HG03045 (cell line): ENCODE measurements at regions not wholly inside any gene's neighbourhood (a gene's known extent, or its start where the extent isn't known, plus 50 kb on each side); places are given as distances from the start of the nearest gene placed in this dataset.

Source experiments
- ATAC-seq: cut with Tn5 transposase; IDR thresholded peaks from one replicate; pipeline ENCODE4 v1.9.1; 2021; ENCODE audit warnings: mild to moderate bottlenecking, moderate library complexity; ENCODE audit not compliant: unreplicated experiment

DNA sequence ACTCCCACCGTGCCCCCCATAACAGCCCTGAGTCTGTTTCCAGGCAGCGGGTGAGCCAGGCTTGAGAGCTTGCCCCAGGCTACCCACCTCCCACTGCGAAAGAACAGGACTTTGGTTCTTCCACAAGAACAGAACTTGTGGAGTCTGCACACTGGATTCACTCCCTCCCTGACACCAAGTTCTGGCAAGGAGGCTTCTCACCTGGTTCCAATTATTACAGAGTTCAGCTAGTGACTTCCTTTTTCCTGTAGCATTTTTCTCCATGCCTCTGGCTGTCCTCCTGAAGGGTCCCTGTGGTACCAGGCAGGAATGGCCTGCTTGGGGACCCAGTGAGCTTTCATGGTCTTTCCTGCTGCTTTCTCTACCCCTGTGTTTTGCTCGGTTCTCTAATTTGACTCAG lies 208.6 kb upstream of the SFRP2 start:
- no peak for ATAC-seq

DNA sequence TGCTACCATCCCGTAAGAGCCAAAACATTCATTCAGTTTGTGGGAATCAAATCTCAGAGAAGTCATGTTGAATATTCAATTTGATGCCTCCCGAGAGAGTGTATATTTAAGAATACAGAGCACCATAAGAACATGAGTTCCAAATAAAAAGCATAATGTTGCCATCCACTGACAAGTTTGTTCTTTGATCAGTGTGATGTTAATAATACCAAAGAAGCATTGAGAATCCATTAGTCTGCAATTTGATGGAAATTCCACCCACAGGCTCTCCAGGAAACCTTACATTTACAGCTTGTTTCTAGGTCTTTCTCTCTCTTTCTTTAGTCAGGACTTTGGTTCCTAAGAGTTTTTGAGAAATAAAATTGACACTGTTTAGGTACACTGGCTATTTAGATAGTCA lies 200.6 kb upstream of the SFRP2 start:
- ATAC-seq, result no peak

DNA sequence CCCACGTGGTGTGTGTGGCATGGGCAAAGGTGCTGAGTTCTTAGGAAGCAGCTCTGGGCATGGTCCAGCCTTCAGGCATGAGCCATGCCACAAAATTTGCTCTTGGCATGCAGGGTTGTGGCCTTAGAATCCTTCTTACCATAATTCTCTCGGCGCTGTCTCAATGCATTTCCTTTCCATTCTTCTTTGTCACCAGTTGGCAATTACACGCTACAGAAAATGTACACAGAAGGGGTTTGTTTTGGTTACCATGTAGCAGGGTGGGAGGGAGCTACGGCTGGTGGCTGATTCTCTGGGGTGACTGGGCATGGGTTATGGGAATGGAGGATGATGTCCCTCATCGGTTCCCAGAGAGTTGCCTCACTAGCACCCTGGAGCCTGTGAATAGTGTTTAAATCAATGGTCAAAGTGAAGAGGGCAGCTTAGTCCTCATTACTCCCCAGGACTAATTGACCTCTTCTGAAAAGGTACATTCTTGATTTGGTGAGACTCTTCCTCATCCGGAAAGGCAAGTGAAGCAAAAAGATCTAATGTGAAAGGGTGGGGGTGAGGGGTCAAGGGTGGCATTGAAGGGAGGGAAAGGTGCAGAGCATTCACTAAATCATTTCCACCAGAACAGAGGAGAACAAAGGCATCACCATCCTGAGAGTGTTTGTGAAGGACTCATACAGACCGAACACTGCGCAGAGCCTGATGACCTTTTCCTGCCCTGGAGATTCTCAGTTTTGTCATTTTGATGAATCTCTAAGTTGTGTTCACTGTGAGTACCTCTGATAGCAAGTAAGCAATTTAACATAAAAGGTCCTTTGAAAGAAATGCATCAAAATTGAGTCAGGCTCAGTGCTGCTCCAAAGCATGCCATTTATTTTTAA lies 199.8 kb upstream of the SFRP2 start:
- no peak for ATAC-seq

DNA sequence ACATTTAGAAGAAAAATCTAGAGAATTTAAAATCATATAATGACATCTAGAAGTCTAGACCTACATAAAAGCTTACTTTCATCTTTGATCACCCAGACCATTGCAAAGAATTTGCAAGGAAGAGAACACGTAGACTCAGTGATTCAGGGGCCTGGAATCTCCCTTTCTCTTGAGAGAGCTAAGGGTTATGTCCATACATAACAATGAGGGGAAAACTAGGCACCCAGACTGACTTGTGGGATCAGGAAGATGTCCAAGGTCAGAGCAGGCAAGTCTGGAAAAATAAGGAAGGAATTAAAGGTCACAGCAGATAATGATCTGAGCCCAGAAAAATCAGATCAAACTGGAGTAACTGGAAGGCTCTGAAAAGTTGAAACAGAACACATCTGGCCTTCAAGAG lies 198.4 kb upstream of the SFRP2 start:
- ATAC-seq, result no peak

DNA sequence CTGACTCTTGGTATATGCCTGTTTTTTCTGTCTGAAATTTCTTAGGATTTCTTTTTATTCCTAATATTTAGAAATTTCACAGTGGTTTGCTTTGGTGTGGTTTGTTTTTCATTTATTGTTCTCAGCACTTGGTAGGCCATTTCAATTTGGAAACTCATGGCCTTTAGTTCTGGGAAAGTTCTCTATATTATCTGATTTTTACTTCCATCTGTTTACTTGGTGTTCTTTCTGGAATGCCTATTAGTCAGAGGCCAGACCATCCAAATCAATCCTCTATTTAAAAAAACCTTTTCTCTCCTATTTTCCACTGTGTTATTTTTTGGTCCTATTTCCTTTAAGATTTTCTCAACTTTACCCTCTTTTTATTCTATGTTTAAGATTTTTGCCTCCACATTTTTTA lies 188.1 kb upstream of the SFRP2 start:
- ATAC-seq, result no peak

DNA sequence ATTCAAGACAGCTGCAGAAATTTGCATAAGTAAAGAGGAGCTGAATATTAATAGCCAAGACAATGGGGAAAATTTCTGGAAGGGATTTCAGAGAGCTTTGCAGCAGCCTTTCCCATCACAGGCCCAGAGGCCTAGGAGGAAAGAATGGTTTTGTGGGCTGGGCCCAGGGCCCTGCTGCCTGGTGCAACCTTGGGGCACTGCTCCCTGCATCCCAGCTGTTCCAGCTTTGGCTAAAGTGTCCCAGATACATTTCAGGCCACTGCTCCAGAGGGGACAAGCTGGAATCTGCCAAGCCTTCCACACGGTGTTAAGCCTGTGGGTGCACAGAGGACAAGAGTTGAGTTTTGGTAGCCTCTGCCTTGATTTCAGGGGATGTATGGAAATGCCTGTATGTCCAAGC lies 185.6 kb upstream of the SFRP2 start:
- no peak for ATAC-seq

DNA sequence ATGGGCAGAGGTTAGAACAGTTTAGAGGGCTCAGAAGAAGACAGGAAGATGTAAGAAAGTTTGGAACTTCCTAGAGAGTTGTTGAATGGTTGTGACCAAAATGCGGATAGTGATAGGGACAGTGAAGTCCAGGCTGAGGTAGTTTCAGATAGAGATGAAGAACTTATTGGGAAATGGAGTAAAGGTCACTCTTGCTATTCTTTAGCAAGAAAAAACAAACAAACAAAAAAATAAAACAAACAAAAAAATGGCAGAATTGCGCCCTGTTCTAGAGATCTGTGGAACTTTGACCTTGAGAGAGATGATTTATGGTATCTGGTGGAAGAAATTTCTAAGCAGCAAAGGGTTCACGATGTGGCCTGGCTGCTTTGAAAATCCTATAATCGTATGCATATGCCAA lies 185.1 kb upstream of the SFRP2 start:
- ATAC-seq, result no peak

DNA sequence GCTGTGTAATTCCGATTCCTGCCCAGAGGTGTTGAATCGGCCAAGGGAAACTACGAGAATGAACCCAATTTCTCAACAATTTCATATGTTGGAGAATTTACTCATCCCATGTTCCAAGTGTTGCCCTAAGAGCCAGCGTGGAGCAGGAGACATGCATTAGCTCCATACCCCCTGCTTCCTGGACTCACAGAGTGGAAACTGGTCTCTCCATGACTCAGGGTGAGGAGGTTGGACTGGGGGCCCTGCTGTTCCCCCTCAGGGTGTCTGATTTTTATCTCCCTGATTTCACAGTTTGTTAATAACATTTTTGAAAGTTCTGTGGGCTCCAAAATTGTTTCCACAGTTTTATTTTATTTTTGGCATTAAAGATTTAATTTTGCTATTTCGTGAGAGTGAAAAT lies 183.0 kb upstream of the SFRP2 start:
- no peak for ATAC-seq

DNA sequence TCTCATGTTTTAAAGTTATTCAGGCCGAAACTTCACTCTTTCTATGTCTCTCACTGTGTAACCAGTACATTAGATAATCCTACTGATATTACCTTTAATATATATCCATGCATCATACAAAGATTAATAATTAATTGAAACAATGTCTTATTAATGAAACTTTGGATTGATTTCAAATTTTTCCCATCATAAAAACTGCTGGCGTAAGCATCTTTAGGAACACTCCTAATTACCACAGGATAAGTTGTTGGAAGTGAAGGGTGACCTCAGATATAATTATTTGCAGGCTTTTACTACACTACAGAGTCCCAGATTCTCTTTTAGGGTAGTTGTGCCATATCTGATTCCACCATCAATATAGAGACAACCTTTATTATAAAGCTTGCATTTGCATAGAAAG lies 181.3 kb upstream of the SFRP2 start:
- no peak for ATAC-seq

DNA sequence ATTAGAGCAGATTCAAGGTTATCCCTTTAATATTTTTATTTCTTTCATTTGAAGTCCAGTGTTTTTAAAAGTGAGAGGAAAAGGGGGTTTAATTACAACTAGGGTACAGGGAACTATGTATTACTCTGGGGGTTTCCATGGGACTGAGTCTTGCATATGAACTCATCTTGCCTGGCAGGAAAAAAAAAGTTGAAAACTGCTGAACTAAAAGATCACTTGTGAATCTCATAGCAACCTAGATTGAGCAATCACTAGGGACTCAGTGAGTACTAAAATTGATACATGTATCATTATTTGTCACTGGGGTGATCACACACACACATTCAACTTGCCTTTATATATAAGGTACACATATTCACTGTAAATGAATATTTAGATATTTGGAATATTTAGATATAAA lies 180.7 kb upstream of the SFRP2 start:
- no peak for ATAC-seq

DNA sequence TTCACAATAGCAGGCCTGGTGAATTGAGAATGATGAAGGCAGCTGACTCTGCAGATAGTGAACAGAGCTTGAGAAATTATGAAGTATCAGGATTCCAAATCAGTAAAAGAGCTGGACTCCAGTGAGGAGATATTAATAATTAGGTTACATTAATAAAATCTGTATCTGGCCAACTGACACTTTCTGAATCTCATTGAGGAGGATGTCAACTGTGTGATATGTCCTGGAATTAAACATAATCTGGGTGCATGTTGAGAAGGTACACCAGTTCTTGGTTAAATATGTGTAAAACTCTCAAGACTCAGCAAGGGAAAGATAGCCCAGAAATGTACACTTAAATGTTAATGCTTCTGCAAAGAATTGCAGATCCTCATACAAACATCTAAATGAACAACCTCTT lies 177.8 kb upstream of the SFRP2 start:
- no peak for ATAC-seq

DNA sequence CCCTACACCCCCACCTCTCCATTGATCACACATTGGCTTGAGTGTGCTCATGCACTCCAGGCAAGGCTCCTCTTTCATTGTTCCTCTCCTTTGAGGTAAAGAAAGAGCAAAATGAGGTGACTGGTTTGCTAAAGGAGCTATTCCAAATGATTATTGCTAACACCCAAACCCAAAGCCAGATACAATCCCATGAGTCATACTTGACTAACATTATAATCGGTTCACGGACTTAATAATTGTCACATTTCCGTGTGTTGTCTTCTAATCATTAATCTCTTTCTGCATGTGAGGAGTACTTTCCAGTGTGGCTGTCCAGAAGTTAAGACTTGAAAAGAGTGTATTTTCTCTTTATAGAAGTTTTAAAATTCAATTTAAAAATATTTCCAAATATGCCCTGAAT lies 174.3 kb upstream of the SFRP2 start:
- ATAC-seq, result no peak

DNA sequence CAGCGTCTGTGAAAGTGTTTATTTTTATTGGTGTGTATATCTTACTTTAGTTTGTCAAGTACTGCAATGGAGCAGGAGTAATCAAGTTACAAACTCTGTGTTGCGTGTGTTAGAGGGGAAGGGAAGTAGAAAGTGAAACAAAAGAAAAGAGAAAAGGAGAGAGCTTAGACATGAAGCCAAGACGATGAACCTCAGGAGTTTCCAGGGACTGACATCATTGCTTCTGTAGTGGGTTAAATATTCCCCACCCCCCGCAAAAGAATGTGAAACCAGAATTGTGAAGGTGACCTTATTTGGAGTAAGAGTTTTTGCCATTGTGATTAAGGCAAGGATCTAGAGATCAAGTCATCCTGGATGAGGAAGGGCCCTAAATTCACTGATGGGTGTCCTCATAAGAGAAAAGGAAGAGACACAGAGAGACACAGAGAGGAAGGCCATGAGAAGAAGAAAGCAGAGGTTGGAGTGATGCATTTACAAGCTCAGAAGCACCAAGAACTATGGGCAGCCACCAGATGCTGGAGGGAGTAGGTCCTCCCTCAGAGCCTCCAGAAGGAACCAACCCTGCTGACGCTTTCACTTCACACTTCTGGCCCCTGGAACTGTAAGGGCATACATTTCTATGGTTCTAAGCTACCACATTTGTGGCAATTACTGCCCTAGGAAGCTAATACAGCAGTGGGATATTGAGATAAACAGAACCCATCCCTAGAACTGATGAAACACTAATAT lies 173.6 kb upstream of the SFRP2 start:
- ATAC-seq, result no peak

DNA sequence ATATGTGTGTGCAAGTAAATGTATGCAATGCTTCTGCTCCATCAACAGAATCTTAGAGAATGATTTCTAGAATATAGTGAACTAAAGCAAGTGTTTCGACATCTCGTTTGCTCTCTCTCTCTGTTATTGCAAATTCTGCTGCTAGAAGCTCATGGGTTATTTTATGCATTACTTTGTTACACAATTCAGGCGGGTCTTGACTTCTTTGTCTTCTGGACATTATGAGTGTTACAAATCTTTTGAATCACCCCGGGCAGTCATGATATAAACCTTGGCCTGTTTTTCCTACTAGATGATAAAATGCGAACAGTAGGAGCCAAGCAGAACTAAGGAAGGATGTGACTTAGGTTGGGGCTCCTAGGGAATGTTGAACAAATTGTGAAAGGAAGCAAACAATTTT lies 166.4 kb upstream of the SFRP2 start:
- no peak for ATAC-seq

DNA sequence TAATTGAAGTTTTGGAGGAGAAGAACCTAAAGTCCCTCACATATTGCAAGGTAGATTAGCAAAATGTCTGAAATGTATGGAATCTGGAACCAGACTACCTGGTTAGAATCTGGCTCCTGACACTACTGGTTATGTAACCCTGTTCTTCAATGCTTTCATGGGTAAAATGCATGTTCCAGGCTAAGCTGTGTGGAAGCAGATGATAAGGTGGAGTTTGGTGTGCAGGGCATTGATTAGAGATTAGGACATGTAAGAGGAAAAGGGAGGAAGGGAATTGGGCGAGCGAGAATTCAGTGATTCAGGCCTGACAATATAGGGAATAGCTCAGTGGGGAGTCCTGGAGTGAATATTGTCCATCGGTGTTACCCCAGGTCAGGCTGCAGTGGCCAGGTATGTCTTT lies 165.8 kb upstream of the SFRP2 start:
- ATAC-seq, result no peak

DNA sequence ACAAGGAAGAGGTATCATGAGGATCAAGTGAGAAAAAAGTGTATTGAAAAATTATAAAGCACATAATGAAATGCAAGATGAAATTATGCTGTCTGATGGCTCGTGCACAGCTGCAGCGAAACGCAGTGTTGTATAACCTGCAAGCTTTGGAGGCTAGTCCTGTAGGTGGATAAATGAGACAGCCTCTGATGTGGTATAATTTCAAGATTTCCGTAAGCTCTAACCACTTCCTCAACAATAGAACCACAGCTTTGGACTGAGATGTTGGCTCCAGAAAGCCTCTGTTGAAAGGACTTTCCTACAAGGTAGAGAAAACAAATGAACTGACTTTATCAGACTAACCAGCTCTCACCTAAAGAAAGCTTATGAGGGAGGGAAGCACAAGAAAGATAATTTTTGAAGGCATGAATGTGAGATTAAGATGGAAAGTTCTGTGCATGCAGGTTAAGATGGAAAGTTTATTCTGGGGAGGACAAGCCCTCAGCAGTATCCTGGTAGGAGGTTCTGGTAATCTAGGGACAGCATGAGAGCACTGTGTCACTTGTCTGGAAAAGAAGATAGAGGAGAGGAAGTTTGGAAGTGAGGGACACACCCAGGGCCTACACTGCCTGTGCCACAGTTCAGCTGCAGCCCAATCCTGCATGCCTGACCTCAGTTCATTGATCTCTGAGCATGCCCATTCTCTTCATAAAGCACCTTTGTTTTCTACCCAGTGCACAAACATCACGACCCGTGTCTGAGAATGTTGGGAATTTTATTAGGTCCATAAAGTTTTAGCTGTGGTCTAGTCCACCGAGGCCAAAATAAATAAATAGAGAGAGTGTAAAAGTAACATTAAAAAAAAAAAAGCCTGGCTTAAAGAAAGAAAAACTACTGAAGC lies 161.5 kb upstream of the SFRP2 start:
- ATAC-seq, result no peak

DNA sequence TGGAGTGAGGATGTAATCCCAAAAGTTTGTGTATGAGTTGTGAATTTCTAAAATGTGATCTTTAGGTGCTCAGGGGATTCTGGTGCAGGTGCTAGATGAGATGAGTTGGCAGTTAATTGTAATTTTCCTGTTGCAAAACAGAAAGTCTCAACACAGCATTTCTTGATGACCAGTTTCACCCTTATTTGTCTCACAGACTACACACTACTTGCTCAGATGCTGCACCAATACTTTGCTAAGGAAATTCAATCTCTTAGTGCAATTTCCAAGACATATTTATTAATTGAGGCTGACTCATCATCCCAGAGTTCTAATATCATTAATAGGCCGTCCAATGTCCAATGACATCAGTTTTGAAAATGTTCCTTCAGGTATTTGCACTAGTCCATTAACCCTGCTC lies 159.2 kb upstream of the SFRP2 start:
- no peak for ATAC-seq

DNA sequence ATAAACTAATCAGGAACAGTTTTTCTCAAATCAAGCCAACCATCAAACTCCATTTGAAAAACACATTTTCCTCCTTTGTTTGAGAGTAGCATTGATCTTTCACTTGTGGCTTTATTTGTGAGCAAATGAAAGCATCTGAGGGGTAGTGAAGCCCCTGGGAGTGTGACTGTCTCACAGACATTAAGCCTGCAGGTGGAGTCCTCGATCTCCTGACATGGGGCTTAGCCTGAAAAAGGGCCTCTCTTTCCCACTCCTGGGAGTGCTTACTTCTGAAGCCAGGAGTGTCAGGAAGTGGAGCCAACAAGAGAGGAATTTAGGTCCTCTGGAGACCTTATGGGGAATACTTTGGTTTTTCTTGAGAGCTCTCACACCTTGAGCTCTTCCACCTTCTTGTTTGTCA lies 158.2 kb upstream of the SFRP2 start:
- ATAC-seq, result no peak

DNA sequence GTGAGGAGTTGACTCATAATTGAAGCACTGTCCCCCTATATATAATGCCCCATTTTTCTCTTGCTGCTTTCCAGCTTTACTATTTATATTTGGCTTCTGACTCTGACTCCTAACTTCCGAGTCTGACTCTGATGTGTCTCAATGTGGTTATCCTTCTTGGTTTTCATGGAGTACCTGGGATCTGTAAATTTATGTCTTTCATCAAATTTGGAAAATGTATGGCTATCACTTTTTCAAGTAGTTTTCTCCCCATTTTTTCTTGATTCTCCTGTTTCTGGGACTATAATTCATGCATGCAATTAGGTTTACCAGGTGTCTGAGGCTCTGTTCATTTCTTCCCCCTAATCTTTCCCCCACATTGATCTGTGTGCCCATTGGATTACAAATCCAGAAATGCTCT lies 156.8 kb upstream of the SFRP2 start:
- ATAC-seq, result no peak

DNA sequence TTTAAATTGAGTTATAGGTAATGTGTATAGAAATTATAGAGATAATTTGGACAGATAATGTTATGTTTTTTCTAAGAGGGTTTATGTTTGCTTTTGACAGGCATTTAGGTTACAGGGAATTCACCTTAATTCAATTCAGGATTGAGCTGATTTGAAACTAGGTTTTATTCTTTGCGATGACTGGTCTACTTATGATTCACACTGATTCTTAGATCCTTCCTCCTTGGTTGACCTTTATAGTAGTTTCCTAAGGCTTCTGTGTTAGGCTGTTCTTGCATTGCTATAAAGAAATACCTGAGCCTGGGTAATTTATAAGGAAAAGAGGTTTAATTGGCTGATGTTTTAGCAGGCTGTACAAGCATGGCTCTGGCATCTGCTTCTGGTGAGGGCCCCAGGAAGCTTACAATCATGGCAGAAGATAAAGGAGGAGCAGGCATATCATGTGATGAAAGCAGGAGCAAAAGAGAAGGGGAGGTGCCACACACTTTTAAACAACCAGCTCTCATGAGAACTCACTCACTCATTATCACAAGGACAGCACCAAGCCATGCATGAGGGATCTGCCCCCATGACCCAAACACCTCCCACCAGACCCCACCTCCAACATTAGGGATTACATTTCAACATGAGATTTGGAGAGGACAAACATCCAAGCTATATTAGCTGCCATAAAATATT lies 155.0 kb upstream of the SFRP2 start:
- no peak for ATAC-seq

DNA sequence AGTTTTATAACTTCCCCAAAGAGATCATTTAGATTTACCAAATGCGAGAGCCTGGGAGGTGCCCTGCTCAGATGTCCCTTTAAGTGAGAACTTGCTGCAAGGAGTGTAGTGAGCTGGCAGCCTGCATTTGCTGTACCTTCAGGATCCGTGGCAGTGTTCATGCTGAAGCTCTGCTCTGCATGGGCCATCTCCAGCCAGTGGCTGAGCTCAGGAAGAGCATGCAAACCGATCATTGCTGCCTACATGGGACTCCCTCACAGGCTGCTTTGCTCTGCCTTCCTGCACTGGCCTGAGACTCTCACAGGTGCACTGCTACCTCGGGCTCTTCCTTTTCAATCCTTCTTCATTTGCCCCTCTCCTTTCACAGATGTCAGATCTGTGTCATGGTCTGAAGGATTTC lies 152.0 kb upstream of the SFRP2 start:
- ATAC-seq, result no peak
